ENCODE measurements at regions not wholly inside any gene's neighbourhood (a gene's known extent, or its start where the extent isn't known, plus 50 kb on each side); places are given as distances from the start of the nearest gene placed in this dataset.

- H3K27ac ChIP-seq (ENCODE audit: low read length) = no peak overlapping the region
Measured at GRCh38 chr13:109897988-109898624, 111.7 kb upstream of the IRS2 start.

GRCh38 chr13:109892101-109892500 lies 105.7 kb upstream of the IRS2 start:
- no peak overlapping the region for H3K4me3 ChIP-seq (ENCODE audit: low read length)
- H3K4me1 ChIP-seq (ENCODE audit: control insufficient read depth, insufficient read depth, low read length) = no peaks in the 10 kb centered on the region
- no peaks in the 10 kb centered on the region for H3K36me3 ChIP-seq (ENCODE audit: control insufficient read depth, insufficient read depth, low read length)
- H3K9me3 ChIP-seq (ENCODE audit: control insufficient read depth, insufficient read depth, low read length) = no peaks in the 10 kb centered on the region
- DNase-seq (ENCODE audit: low read depth, low spot score) = no peak
- WGBS (ENCODE audit: insufficient coverage, insufficient read length) = no CpG with 5 or more reads among the region's 2 CpGs
- no peaks in the 10 kb centered on the region for H3K27me3 ChIP-seq (ENCODE audit: control insufficient read depth, insufficient read depth, low read length)
- H3K27ac ChIP-seq (ENCODE audit: low read length) = no peak overlapping the region

More at GRCh38 chr13:109897988-109898624, 111.7 kb upstream of the IRS2 start:
- H3K4me3 ChIP-seq (ENCODE audit: low read length) = no peak overlapping the region
- no peaks in the 10 kb centered on the region; the same call in 1 of the 2 replicates for H3K36me3 ChIP-seq (ENCODE audit: control insufficient read depth, insufficient read depth, low read length)
- DNase-seq (ENCODE audit: low read depth, low spot score) = no peak
- peaks cover 2% of the 10 kb centered on the region; the same call in 1 of the 2 replicates for H3K4me1 ChIP-seq (ENCODE audit: control insufficient read depth, insufficient read depth, low read length)
- no CpG with 5 or more reads among the region's 5 CpGs for WGBS (ENCODE audit: insufficient coverage, insufficient read length)
- H3K9me3 ChIP-seq (ENCODE audit: control insufficient read depth, insufficient read depth, low read length) = no peaks in the 10 kb centered on the region
- H3K27me3 ChIP-seq (ENCODE audit: control insufficient read depth, insufficient read depth, low read length) = no peaks in the 10 kb centered on the region

GRCh38 chr13:109885235-109885634 lies 98.9 kb upstream of the IRS2 start:
- no CpG with 5 or more reads among the region's 4 CpGs for WGBS (ENCODE audit: insufficient coverage, insufficient read length)

GRCh38 chr13:109884462-109884861 lies 98.1 kb upstream of the IRS2 start:
- Histone ChIP-seq H3K4me1 (ENCODE audit: control insufficient read depth, insufficient read depth, low read length) (no peaks in the 10 kb centered on the region), H3K36me3 (ENCODE audit: control insufficient read depth, insufficient read depth, low read length) (no peaks in the 10 kb centered on the region), H3K27ac (ENCODE audit: low read length) (no peak overlapping the region), H3K9me3 (ENCODE audit: control insufficient read depth, insufficient read depth, low read length) (no peaks in the 10 kb centered on the region), H3K27me3 (ENCODE audit: control insufficient read depth, insufficient read depth, low read length) (no peaks in the 10 kb centered on the region), H3K4me3 (ENCODE audit: low read length) (no peak overlapping the region)
- WGBS (ENCODE audit: insufficient coverage, insufficient read length) = no CpG with 5 or more reads among the region's 1 CpG
- DNase-seq (ENCODE audit: low read depth, low spot score) = no peak

More at GRCh38 chr13:109885235-109885634, 98.9 kb upstream of the IRS2 start:
- Histone ChIP-seq H3K27ac (ENCODE audit: low read length) (no peak overlapping the region), H3K27me3 (ENCODE audit: control insufficient read depth, insufficient read depth, low read length) (no peaks in the 10 kb centered on the region), H3K36me3 (ENCODE audit: control insufficient read depth, insufficient read depth, low read length) (no peaks in the 10 kb centered on the region), H3K4me3 (ENCODE audit: low read length) (no peak overlapping the region), H3K9me3 (ENCODE audit: control insufficient read depth, insufficient read depth, low read length) (no peaks in the 10 kb centered on the region), H3K4me1 (ENCODE audit: control insufficient read depth, insufficient read depth, low read length) (no peaks in the 10 kb centered on the region)
- DNase-seq (ENCODE audit: low read depth, low spot score) = no peak

GRCh38 chr13:109883181-109884180 lies 97.1 kb upstream of the IRS2 start:
- H3K27me3 ChIP-seq (ENCODE audit: control insufficient read depth, insufficient read depth, low read length) = no peaks in the 10 kb centered on the region
- no peaks in the 10 kb centered on the region for H3K4me1 ChIP-seq (ENCODE audit: control insufficient read depth, insufficient read depth, low read length)
- 100% methylated on average over 1 of the region's 20 CpGs for WGBS (ENCODE audit: insufficient coverage, insufficient read length)
- no peaks in the 10 kb centered on the region for H3K36me3 ChIP-seq (ENCODE audit: control insufficient read depth, insufficient read depth, low read length)
- no peak overlapping the region for H3K27ac ChIP-seq (ENCODE audit: low read length)
- DNase-seq (ENCODE audit: low read depth, low spot score) = no peak
- H3K9me3 ChIP-seq (ENCODE audit: control insufficient read depth, insufficient read depth, low read length) = no peaks in the 10 kb centered on the region
- no peak overlapping the region for H3K4me3 ChIP-seq (ENCODE audit: low read length)

GRCh38 chr13:109881961-109882558 lies 95.7 kb upstream of the IRS2 start:
- WGBS (ENCODE audit: insufficient coverage, insufficient read length) = no CpG with 5 or more reads among the region's 14 CpGs
- Histone ChIP-seq H3K4me3 (ENCODE audit: low read length) (no peak overlapping the region), H3K36me3 (ENCODE audit: control insufficient read depth, insufficient read depth, low read length) (no peaks in the 10 kb centered on the region), H3K27ac (ENCODE audit: low read length) (no peak overlapping the region), H3K4me1 (ENCODE audit: control insufficient read depth, insufficient read depth, low read length) (no peaks in the 10 kb centered on the region), H3K27me3 (ENCODE audit: control insufficient read depth, insufficient read depth, low read length) (no peaks in the 10 kb centered on the region), H3K9me3 (ENCODE audit: control insufficient read depth, insufficient read depth, low read length) (no peaks in the 10 kb centered on the region)
- no peak for DNase-seq (ENCODE audit: low read depth, low spot score)

- H3K4me1 ChIP-seq (ENCODE audit: control insufficient read depth, insufficient read depth, low read length) = no peaks in the 10 kb centered on the region
- no peaks in the 10 kb centered on the region for H3K27me3 ChIP-seq (ENCODE audit: control insufficient read depth, insufficient read depth, low read length)
- H3K36me3 ChIP-seq (ENCODE audit: control insufficient read depth, insufficient read depth, low read length) = no peaks in the 10 kb centered on the region
- no peaks in the 10 kb centered on the region for H3K9me3 ChIP-seq (ENCODE audit: control insufficient read depth, insufficient read depth, low read length)
- H3K4me3 ChIP-seq (ENCODE audit: low read length) = no peak overlapping the region
- WGBS (ENCODE audit: insufficient coverage, insufficient read length) = no CpG with 5 or more reads among the region's 14 CpGs
- no peak overlapping the region for H3K27ac ChIP-seq (ENCODE audit: low read length)
- no peak for DNase-seq (ENCODE audit: low read depth, low spot score)
Measured at GRCh38 chr13:109881347-109881725, 95.0 kb upstream of the IRS2 start.

GRCh38 chr13:109880371-109881346 lies 94.3 kb upstream of the IRS2 start:
- no peak for DNase-seq (ENCODE audit: low read depth, low spot score)
- Histone ChIP-seq H3K27me3 (ENCODE audit: control insufficient read depth, insufficient read depth, low read length) (no peaks in the 10 kb centered on the region), H3K4me3 (ENCODE audit: low read length) (no peak overlapping the region), H3K36me3 (ENCODE audit: control insufficient read depth, insufficient read depth, low read length) (no peaks in the 10 kb centered on the region), H3K4me1 (ENCODE audit: control insufficient read depth, insufficient read depth, low read length) (no peaks in the 10 kb centered on the region), H3K9me3 (ENCODE audit: control insufficient read depth, insufficient read depth, low read length) (no peaks in the 10 kb centered on the region), H3K27ac (ENCODE audit: low read length) (no peak overlapping the region)
- no CpG with 5 or more reads among the region's 35 CpGs for WGBS (ENCODE audit: insufficient coverage, insufficient read length)

- H3K4me1 ChIP-seq (ENCODE audit: control insufficient read depth, insufficient read depth, low read length) = no peaks in the 10 kb centered on the region
Measured at GRCh38 chr13:109879338-109879737, 93.0 kb upstream of the IRS2 start.

More at GRCh38 chr13:109879338-109879737, 93.0 kb upstream of the IRS2 start:
- Histone ChIP-seq H3K9me3 (ENCODE audit: control insufficient read depth, insufficient read depth, low read length) (no peaks in the 10 kb centered on the region), H3K4me3 (ENCODE audit: low read length) (no peak overlapping the region), H3K27ac (ENCODE audit: low read length) (no peak overlapping the region), H3K27me3 (ENCODE audit: control insufficient read depth, insufficient read depth, low read length) (no peaks in the 10 kb centered on the region), H3K36me3 (ENCODE audit: control insufficient read depth, insufficient read depth, low read length) (no peaks in the 10 kb centered on the region)
- no CpG with 5 or more reads among the region's 6 CpGs for WGBS (ENCODE audit: insufficient coverage, insufficient read length)
- DNase-seq (ENCODE audit: low read depth, low spot score) = no peak
